ENCODE measurements at regions not wholly inside any gene's neighbourhood (a gene's known extent, or its start where the extent isn't known, plus 50 kb on each side); places are given as distances from the start of the nearest gene placed in this dataset.

DNA sequence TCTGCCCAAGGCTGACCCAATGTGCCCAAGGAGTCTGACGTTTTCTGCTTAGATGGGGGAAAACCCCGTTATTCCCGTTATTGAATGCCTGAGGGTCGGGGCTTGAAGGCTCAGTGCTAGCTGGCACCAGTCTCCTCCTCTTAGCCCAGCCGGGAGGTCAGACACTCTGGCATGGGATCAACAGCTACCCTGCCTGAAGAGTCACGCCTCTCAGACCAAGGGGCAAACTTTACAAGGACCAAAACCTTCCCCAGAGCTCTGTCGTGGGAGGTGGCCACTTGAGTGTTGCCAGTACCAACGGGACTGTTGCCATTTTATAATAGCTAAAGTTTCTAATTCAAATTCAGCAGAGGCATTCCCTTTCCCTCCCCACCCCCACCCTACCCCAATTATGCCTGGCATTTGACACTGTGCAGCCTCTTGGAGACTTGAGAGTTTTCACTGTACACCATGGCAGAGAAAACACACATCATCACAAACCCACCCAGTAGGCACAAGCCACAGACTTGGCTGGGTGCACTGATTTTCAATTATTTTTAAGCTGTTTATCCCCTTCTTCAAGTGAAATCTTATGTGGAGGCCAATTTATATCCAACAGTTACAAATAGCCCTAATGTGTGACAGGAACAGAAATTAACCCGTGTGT is 137.5 kb upstream of the SYT13 start:
- Histone ChIP-seq H2AFZ (ENCODE audit: low read depth, low read length) (no peak overlapping the region), H3K36me3 (ENCODE audit: control insufficient read depth in 2 of 2, extremely low read depth in 1 of 2, insufficient read depth in 2 of 2, low read length in 2 of 2) (no peaks in the 10 kb centered on the region), H3K9me3 (replicated peaks; ENCODE audit: control insufficient read depth, insufficient read depth, low read length) (no peaks in the 10 kb centered on the region), H3K4me2 (ENCODE audit: insufficient read depth, low read length) (no peak overlapping the region), H3K27me3 (ENCODE audit: control insufficient read depth in 2 of 2, insufficient read depth in 2 of 2, low read length in 2 of 2) (peaks cover 0 to 3% of the 10 kb centered on the region in 2 experiments), H3K4me1 (ENCODE audit: control insufficient read depth, extremely low read depth, insufficient read depth, low read length) (no peaks in the 10 kb centered on the region), H3K4me3 (replicated peaks in 1 of 3; ENCODE audit: insufficient read depth in 1 of 3, low read depth in 1 of 3, low read length in 3 of 3) (no peak overlapping the region), H3K9me1 (replicated peaks; ENCODE audit: control insufficient read depth, extremely low read depth, insufficient read depth, low read length) (no peaks in the 10 kb centered on the region), H3K9ac (replicated peaks; ENCODE audit: extremely low read depth, insufficient read depth, low read length) (no peak overlapping the region), H3K79me2 (ENCODE audit: control insufficient read depth, insufficient read depth, low read length) (no peaks in the 10 kb centered on the region), H4K20me1 (replicated peaks; ENCODE audit: control insufficient read depth, extremely low read depth, insufficient read depth, low read length) (no peaks in the 10 kb centered on the region), H3K27ac (ENCODE audit: insufficient read depth, low read depth, low read length) (no peak overlapping the region)
- CTCF ChIA-PET: interaction anchor here (1.9 kb wide), 1 partner anchor 348 kb away, joined by 9 read pairs; no protein-coding TSS in a partner anchor
- no TSS peak for BruUV-seq (replicated peaks)
- TF ChIP-seq, protein P1, sequence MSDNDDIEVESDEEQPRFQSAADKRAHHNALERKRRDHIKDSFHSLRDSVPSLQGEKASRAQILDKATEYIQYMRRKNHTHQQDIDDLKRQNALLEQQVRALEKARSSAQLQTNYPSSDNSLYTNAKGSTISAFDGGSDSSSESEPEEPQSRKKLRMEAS (IDR thresholded peaks at IDR 0.05; ENCODE audit: insufficient read depth, insufficient read length): no peak
- TF ChIP-seq EZH2 (IDR thresholded peaks at IDR 0.05; ENCODE audit: borderline replicate concordance, low read depth, low read length, severe bottlenecking): no peak
- no peak for TF ChIP-seq FOS (IDR thresholded peaks at IDR 0.05; ENCODE audit: borderline replicate concordance, insufficient read depth, low read length)
- no peak for TF ChIP-seq POLR2AphosphoS5 (IDR thresholded peaks at IDR 0.05; ENCODE audit: insufficient read depth, low read depth, low read length)
- no peak for TF ChIP-seq JUN (IDR thresholded peaks at IDR 0.05; ENCODE audit: borderline replicate concordance, insufficient read depth, insufficient read length, low read depth)
- FAIRE-seq (no peak), DNase-seq (ENCODE audit: low read depth, low spot score) (no peak)
- POLR2A ChIA-PET: no interaction called here
- intact Hi-C loops (cut with micrococcal nuclease): loop anchor here (10.0 kb wide), 1 partner anchor 61 kb away; no protein-coding TSS in a partner anchor
- dilution Hi-C loops (cut with MboI; ENCODE audit: extremely low pct_ligation_motif_present, low sequenced_read_pairs): no loop called here

DNA sequence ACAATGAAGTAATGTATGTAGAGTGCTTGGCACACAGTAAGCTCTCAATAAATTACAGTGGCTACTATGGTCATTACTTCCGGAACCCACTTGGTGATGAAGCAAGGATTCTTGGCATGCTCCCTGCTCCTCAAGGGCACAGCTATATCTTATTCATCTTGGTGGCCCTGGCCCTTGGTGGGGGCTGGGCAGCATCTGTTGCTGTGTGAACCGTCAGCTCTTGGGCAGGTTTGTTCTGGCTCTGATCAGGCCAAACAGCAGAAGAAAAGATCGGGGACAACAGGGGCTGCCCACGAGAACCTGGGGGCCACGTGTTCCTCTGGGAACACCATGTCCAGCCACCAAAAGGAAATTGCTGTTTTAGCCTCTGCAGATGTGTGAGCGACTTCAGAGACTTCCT is 136.9 kb upstream of the SYT13 start:
- no peaks in the 10 kb centered on the region for H3K79me2 ChIP-seq (ENCODE audit: control insufficient read depth, insufficient read depth, low read length)
- POLR2A ChIA-PET: no interaction called here
- CTCF ChIA-PET: interaction anchor here (1.3 to 1.9 kb wide), 2 partner anchors 345 to 349 kb away, joined by 3 to 9 read pairs; no protein-coding TSS in a partner anchor
- peaks cover 0 to 3% of the 10 kb centered on the region in 2 experiments for H3K27me3 ChIP-seq (ENCODE audit: control insufficient read depth in 2 of 2, insufficient read depth in 2 of 2, low read length in 2 of 2)
- H3K4me3 ChIP-seq (replicated peaks in 1 of 3; ENCODE audit: insufficient read depth in 1 of 3, low read depth in 1 of 3, low read length in 3 of 3): no peak overlapping the region
- no peaks in the 10 kb centered on the region for H3K9me1 ChIP-seq (replicated peaks; ENCODE audit: control insufficient read depth, extremely low read depth, insufficient read depth, low read length)
- intact Hi-C loops (cut with micrococcal nuclease) (loop anchor here (10.0 kb wide), 1 partner anchor 62 kb away; no protein-coding TSS in a partner anchor), dilution Hi-C loops (cut with MboI; ENCODE audit: extremely low pct_ligation_motif_present, low sequenced_read_pairs) (no loop called here)
- no peak for DNase-seq (ENCODE audit: low read depth, low spot score)
- no peaks in the 10 kb centered on the region for H3K4me1 ChIP-seq (ENCODE audit: control insufficient read depth, extremely low read depth, insufficient read depth, low read length)
- FAIRE-seq: no peak
- no peaks in the 10 kb centered on the region for H4K20me1 ChIP-seq (replicated peaks; ENCODE audit: control insufficient read depth, extremely low read depth, insufficient read depth, low read length)
- H3K27ac ChIP-seq (ENCODE audit: insufficient read depth, low read depth, low read length): no peak overlapping the region
- H3K9ac ChIP-seq (replicated peaks; ENCODE audit: extremely low read depth, insufficient read depth, low read length): no peak overlapping the region
- no TSS peak for BruUV-seq (replicated peaks)
- TF ChIP-seq, protein P2, sequence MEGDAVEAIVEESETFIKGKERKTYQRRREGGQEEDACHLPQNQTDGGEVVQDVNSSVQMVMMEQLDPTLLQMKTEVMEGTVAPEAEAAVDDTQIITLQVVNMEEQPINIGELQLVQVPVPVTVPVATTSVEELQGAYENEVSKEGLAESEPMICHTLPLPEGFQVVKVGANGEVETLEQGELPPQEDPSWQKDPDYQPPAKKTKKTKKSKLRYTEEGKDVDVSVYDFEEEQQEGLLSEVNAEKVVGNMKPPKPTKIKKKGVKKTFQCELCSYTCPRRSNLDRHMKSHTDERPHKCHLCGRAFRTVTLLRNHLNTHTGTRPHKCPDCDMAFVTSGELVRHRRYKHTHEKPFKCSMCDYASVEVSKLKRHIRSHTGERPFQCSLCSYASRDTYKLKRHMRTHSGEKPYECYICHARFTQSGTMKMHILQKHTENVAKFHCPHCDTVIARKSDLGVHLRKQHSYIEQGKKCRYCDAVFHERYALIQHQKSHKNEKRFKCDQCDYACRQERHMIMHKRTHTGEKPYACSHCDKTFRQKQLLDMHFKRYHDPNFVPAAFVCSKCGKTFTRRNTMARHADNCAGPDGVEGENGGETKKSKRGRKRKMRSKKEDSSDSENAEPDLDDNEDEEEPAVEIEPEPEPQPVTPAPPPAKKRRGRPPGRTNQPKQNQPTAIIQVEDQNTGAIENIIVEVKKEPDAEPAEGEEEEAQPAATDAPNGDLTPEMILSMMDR (IDR thresholded peaks at IDR 0.05; ENCODE audit: extremely low read depth in 1 of 2, insufficient read depth in 1 of 2, low read depth in 1 of 2, low read length in 2 of 2): no peak
- no peak for TF ChIP-seq MYC (IDR thresholded peaks at IDR 0.05; ENCODE audit: low read depth, low read length)
- no peak for TF ChIP-seq POLR2AphosphoS5 (IDR thresholded peaks at IDR 0.05; ENCODE audit: insufficient read depth, low read depth, low read length)
- no peak for TF ChIP-seq FOS (IDR thresholded peaks at IDR 0.05; ENCODE audit: borderline replicate concordance, insufficient read depth, low read length)
- TF ChIP-seq JUN (IDR thresholded peaks at IDR 0.05; ENCODE audit: borderline replicate concordance, insufficient read depth, insufficient read length, low read depth): no peak
- TF ChIP-seq EZH2 (IDR thresholded peaks at IDR 0.05; ENCODE audit: borderline replicate concordance, low read depth, low read length, severe bottlenecking): no peak
- no peak for TF ChIP-seq GATA2 (IDR thresholded peaks at IDR 0.05; ENCODE audit: insufficient read depth, insufficient read length, low read depth, low read length)
- H2AFZ ChIP-seq (ENCODE audit: low read depth, low read length): no peak overlapping the region
- no peak overlapping the region for H3K4me2 ChIP-seq (ENCODE audit: insufficient read depth, low read length)
- no peaks in the 10 kb centered on the region for H3K36me3 ChIP-seq (ENCODE audit: control insufficient read depth in 2 of 2, extremely low read depth in 1 of 2, insufficient read depth in 2 of 2, low read length in 2 of 2)
- H3K9me3 ChIP-seq (replicated peaks; ENCODE audit: control insufficient read depth, insufficient read depth, low read length): no peaks in the 10 kb centered on the region

Measured in endothelial cell of umbilical vein (primary cell).